ENCODE measurements at regions not wholly inside any gene's neighbourhood (a gene's known extent, or its start where the extent isn't known, plus 50 kb on each side); places are given as distances from the start of the nearest gene placed in this dataset.
"Not testable (repeated sequence)": the region's sequence is repeated elsewhere in the genome, so short reads cannot be mapped to it uniquely, and the experiment has no call there.

GRCh38 chr1:245014247-245015029, 140.3 kb upstream of the KIF26B start:
- TF ChIP-seq POLR2A (IDR thresholded peaks at IDR 0.05; ENCODE audit: low read depth, low read length) (no peak), TAF1 (IDR thresholded peaks at IDR 0.05; ENCODE audit: borderline replicate concordance, low read depth, low read length) (no peak), POLR2AphosphoS5 (IDR thresholded peaks at IDR 0.05; ENCODE audit: low read depth, low read length) (no peak)
- FAIRE-seq: no peak

GRCh38 chr1:245010018-245010614, 144.7 kb upstream of the KIF26B start:
- DNase-seq (ENCODE audit: insufficient read length): no peak
- no peak for FAIRE-seq
- TF ChIP-seq POLR2AphosphoS5 (IDR thresholded peaks at IDR 0.05; ENCODE audit: low read depth, low read length): no peak
- TF ChIP-seq POLR2A (IDR thresholded peaks at IDR 0.05; ENCODE audit: low read depth, low read length): no peak
- TF ChIP-seq TAF1 (IDR thresholded peaks at IDR 0.05; ENCODE audit: borderline replicate concordance, low read depth, low read length): no peak

More at GRCh38 chr1:245014247-245015029, 140.3 kb upstream of the KIF26B start:
- no peak for DNase-seq (ENCODE audit: insufficient read length)

GRCh38 chr1:245008761-245009160, 144.4 kb upstream of the HNRNPU start:
- FAIRE-seq (no peak), DNase-seq (ENCODE audit: insufficient read length) (no peak)
- no peak for TF ChIP-seq POLR2AphosphoS5 (IDR thresholded peaks at IDR 0.05; ENCODE audit: low read depth, low read length)
- no peak for TF ChIP-seq POLR2A (IDR thresholded peaks at IDR 0.05; ENCODE audit: low read depth, low read length)
- no peak for TF ChIP-seq TAF1 (IDR thresholded peaks at IDR 0.05; ENCODE audit: borderline replicate concordance, low read depth, low read length)

GRCh38 chr1:245007852-245008251, 143.5 kb upstream of the HNRNPU start:
- DNase-seq (ENCODE audit: insufficient read length) (no peak), FAIRE-seq (no peak)
- TF ChIP-seq TAF1 (IDR thresholded peaks at IDR 0.05; ENCODE audit: borderline replicate concordance, low read depth, low read length) (no peak), POLR2AphosphoS5 (IDR thresholded peaks at IDR 0.05; ENCODE audit: low read depth, low read length) (no peak), POLR2A (IDR thresholded peaks at IDR 0.05; ENCODE audit: low read depth, low read length) (no peak)

- DNase-seq (ENCODE audit: insufficient read length) (no peak), FAIRE-seq (no peak)
- TF ChIP-seq TAF1 (IDR thresholded peaks at IDR 0.05; ENCODE audit: borderline replicate concordance, low read depth, low read length) (no peak), POLR2AphosphoS5 (IDR thresholded peaks at IDR 0.05; ENCODE audit: low read depth, low read length) (no peak), POLR2A (IDR thresholded peaks at IDR 0.05; ENCODE audit: low read depth, low read length) (no peak)
Observed at GRCh38 chr1:245003246-245003645, 138.9 kb upstream of the HNRNPU start.

- no peak for FAIRE-seq
- TF ChIP-seq TAF1 (IDR thresholded peaks at IDR 0.05; ENCODE audit: borderline replicate concordance, low read depth, low read length) (no peak), POLR2AphosphoS5 (IDR thresholded peaks at IDR 0.05; ENCODE audit: low read depth, low read length) (no peak), POLR2A (IDR thresholded peaks at IDR 0.05; ENCODE audit: low read depth, low read length) (no peak)
- DNase-seq (ENCODE audit: insufficient read length): no peak
Observed at GRCh38 chr1:245001252-245001651, 136.9 kb upstream of the HNRNPU start.

- FAIRE-seq: no peak
- no peak for TF ChIP-seq POLR2AphosphoS5 (IDR thresholded peaks at IDR 0.05; ENCODE audit: low read depth, low read length)
- no peak for TF ChIP-seq TAF1 (IDR thresholded peaks at IDR 0.05; ENCODE audit: borderline replicate concordance, low read depth, low read length)
- no peak for TF ChIP-seq POLR2A (IDR thresholded peaks at IDR 0.05; ENCODE audit: low read depth, low read length)
- no peak for DNase-seq (ENCODE audit: insufficient read length)
Observed at GRCh38 chr1:245000872-245001188, 136.5 kb upstream of the HNRNPU start.

- FAIRE-seq; DNase-seq (ENCODE audit: insufficient read length): not testable (repeated sequence)
Observed at GRCh38 chr1:244999644-245000043, 135.3 kb upstream of the HNRNPU start.

GRCh38 chr1:244998717-244999346, 134.5 kb upstream of the HNRNPU start:
- DNase-seq (ENCODE audit: insufficient read length): no peak
- FAIRE-seq: no peak
- no peak for TF ChIP-seq POLR2AphosphoS5 (IDR thresholded peaks at IDR 0.05; ENCODE audit: low read depth, low read length)
- no peak for TF ChIP-seq POLR2A (IDR thresholded peaks at IDR 0.05; ENCODE audit: low read depth, low read length)
- no peak for TF ChIP-seq TAF1 (IDR thresholded peaks at IDR 0.05; ENCODE audit: borderline replicate concordance, low read depth, low read length)

GRCh38 chr1:244995602-244996400, 131.5 kb upstream of the HNRNPU start:
- FAIRE-seq (no peak), DNase-seq (ENCODE audit: insufficient read length) (no peak)
- TF ChIP-seq TAF1 (IDR thresholded peaks at IDR 0.05; ENCODE audit: borderline replicate concordance, low read depth, low read length): no peak
- TF ChIP-seq POLR2AphosphoS5 (IDR thresholded peaks at IDR 0.05; ENCODE audit: low read depth, low read length): no peak
- TF ChIP-seq POLR2A (IDR thresholded peaks at IDR 0.05; ENCODE audit: low read depth, low read length): no peak

- FAIRE-seq (no peak), DNase-seq (ENCODE audit: insufficient read length) (no peak)
- TF ChIP-seq TAF1 (IDR thresholded peaks at IDR 0.05; ENCODE audit: borderline replicate concordance, low read depth, low read length): no peak
- TF ChIP-seq POLR2AphosphoS5 (IDR thresholded peaks at IDR 0.05; ENCODE audit: low read depth, low read length): no peak
- TF ChIP-seq POLR2A (IDR thresholded peaks at IDR 0.05; ENCODE audit: low read depth, low read length): no peak
Observed at GRCh38 chr1:244992833-244993232, 128.5 kb upstream of the HNRNPU start.
